ENCODE measurements at regions not wholly inside any gene's neighbourhood (a gene's known extent, or its start where the extent isn't known, plus 50 kb on each side); places are given as distances from the start of the nearest gene placed in this dataset.

DNA sequence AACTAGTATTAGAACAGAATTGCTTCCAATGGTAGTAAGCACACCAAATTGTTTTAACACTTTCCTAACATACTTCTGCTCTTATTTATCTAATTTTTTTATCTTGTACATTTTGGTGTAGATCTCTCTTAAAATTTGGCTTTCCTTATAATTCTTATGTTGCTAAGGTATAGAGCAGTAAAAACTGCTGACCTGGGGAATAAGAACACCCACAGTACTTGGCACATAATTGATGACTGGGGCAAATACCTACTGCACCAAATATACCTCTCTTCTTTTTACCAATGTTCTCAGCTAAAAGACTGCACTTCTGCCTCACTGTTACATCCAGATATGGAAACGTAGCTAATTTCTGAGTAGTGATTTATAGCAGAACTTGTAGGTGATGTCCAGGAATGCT is 642.2 kb downstream of the LIG4 start:
- no peak for DNase-seq (ENCODE audit: low read depth)

DNA sequence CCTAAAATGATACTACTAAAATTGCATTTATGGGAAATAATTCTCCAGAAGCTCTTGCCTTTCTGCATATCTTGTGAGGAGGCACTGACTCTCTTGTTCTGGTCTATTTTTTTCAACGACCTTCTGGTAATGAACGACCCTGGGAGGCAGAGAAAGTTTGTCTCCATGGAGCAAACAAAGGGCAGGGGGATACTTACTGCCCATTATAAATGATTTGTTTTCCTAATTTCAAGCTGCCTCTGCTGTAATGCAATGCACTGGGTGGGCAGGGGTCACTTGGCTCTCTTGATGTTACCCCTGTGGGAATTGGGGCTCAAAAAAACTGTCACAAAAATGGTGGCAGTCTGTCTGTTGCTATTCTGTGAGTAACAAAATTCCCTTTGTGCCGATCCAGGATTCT is 643.2 kb downstream of the LIG4 start:
- DNase-seq (ENCODE audit: low read depth) = no peak

DNA sequence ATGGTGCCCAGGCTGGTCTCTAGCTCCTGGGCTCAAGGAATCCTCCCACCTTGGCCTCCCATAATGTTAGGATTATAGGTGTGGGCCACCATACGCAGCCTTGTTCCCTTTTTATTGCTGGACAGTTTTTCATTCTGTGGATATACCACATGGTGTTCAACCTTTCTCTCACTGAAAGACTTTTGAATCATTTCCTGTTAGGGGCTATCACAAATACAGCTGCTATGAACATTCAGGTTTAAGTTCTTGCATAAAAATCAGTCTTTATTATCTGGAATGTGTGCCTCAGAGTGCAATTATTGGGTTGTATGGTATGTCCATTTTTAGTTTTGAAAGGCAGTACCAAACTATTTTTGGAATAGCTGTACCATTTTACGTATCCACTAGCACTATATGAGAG is 647.2 kb downstream of the LIG4 start:
- DNase-seq (ENCODE audit: low read depth) = no peak

DNA sequence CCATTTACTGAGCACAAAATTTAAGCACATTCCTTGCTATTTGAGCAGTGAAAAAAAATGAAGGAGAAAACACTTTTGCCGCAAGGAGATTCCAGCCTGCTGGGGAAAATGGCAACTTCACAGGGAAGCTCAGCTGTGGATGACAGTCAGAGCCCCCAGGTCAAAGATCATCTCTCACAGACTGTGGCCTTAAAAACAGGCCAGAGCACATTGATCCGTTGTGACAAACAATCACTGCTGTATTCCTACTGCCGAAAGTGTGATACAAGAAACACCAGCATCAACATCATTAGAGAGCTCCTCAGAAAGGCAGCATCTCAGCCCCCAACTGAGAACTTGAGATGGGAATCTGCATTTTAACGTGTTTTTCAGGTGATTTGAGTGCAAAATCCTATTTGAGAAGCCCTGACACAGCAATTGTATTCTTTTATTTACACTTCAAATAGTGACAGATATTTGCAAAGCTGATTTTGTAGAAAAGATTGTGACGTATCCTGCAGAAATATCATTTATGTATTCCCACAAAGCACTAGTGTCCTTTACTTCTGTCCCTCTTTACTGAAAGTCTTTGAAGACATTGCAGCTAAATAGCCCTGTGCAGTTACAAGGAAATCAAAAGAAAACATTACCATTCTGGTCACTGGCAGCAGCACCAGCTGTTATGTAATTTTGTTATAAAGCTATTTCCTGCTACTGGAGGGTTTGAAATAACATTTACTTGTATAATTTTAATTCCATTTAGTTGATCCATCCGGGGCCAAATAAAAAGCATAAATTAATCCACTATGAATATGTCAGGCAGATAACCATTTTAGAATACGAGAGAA is 652.0 kb downstream of the LIG4 start:
- no peak for DNase-seq (ENCODE audit: low read depth)

DNA sequence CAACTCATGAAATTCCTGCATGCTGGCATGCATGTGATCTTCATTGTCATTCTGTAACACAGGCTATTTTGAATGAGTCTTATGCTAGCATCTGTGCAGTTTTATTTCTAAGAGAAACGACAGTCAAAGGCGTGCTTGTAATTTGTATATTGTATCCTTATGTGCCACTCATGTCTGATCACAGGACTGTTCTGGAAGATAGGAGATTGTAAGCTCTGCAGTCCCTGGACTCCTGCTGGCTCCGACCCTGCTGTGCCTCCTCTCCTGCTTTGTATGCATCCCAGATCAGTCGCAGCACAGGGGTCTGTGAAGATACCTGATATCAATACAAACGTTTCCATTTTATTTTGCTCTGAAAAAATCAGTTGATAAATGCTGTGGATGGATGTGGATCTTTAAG is 653.1 kb downstream of the LIG4 start:
- DNase-seq (ENCODE audit: low read depth) = no peak

DNA sequence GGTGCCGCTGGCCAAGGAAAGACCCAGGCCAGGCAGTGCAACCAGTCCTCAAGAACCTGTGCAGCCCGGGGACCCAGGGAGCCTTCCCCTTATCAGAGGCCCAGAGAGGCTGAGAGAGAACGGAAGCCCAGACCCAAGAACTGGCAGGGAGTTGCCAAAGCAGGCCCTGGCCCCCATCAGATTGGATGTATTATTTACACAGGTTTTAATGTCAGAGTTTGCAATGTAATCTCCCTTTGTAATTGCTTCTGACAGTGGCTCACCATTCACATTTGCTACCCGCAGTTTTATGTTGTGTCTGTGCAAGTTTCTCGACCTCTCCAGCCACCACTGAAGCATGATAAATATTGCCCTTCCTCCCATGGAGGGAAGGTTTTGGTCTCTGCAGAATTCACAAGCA is 660.9 kb downstream of the LIG4 start:
- DNase-seq (ENCODE audit: low read depth) = no peak

DNA sequence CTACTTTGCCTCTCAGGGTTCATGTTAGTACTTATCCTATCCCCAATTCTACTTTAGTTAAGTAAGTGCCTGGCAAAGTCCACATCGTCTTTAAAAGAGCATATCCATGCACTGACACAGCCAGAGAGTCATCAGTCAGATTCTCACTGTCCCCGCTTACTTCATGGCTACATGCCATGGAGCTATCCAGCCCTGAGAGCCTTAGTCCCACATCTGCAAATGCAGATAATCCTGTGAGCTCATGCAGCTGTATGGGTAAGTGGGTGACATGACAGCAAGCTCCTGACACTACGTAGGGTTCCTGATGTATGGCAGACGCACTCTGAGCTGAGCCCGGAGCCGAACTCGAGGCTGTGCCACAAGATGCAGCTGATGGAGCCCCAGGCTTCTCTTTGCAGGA is 661.5 kb downstream of the LIG4 start:
- peak; percentile 40 for DNase-seq (ENCODE audit: low read depth)

DNA sequence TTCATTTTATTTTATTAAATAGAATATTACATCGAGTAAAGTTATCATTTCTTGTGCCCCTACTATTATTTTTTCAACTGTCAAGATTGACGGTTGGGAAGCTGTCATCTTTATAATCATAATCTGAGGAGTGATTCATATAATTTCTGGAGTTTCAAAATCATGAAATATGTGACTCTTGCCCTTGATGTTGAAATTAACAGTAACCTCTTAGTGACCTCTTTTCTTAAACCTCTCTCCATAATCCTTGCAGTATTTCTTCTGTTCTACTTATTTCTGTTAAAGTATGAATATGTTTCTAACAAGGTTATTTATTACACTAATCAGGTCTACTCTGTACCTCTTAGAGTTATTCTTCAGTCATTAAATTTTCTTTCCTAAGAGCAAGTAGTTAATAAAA is 663.8 kb downstream of the LIG4 start:
- DNase-seq (ENCODE audit: low read depth) = peak; percentile 52

DNA sequence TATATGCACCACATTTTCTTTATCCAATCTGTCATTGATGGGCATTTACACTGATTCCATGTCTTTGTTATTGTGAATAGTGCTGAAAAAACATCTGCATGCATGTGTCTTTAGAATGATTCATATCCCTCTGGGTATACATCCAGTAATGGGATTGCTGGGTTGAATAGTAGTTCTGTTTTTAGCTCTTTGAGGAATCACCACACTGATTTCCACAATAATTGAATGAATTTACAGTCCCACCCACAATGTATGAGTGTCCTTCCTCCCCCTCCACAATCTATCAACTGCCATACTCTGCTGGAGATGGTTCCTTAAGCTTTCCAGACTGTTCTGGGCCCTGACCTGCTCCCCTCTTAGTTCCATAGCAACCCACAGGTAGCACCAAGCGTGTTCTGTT is 667.0 kb downstream of the LIG4 start:
- DNase-seq (ENCODE audit: low read depth) = no peak

DNA sequence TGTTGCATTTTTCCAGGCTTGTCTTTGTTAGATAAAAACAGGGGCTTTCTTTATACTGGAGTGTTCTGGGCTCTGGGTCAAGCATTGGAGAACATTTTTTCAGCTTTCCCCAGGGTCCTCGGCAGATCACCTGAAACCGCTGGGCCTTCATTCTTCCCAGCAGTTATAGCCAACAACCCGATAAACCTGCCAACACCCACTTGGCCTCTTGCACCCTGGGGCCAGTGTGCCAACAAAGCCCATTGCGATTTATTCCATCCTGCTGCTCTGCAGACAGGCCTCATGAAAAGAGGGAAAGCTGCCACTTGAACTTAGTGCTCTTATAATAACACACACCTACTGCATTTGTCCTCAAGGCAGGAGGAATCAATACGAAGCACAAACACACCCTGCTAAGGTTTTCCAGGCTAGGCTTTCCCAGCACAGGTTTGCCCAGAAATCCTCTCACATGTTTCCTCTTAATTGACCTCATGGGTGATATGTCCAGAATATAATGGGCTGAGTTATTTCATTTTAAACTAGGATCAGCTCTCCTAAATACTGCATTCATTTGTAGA is 669.3 kb downstream of the LIG4 start:
- no peak for DNase-seq (ENCODE audit: low read depth)

DNA sequence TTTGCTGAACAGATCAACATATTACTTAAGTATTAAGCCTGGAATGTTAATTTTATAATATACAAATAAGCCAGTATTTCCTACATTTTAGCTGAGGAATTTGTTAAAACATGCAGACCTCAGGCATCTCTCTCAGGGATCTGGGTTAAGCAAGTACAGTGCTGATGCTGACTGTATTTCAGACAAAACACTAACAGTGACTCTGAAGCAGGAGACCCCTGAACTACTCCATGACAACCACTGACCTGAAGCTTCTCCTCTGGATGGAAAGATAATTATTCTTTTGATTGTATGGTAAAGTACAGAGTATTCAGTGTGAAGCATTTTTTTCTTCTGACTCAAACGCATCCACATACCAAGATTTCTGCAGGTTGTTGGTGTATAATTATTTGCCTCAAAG is 680.8 kb downstream of the LIG4 start:
- DNase-seq (ENCODE audit: low read depth) = peak; percentile 40

DNA sequence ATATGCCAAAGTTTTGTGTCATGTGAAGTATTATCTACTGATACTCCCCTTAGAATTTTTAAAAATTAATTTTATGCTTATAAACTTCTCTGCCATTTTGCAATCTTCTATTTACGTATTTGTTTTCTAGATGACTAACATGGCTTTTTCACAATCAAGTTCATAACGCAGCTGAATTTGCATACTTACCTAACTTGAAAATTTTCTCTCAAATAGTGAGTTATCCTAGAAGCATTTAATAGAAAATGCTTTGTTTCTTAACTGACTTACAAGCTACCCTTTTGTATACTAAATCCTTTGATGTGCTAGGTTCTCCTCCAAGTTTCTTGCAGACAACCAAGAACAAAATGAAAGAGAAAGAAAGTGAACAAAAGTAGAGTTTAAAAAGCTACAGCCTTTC is 683.5 kb downstream of the LIG4 start:
- no peak for DNase-seq (ENCODE audit: low read depth)

DNA sequence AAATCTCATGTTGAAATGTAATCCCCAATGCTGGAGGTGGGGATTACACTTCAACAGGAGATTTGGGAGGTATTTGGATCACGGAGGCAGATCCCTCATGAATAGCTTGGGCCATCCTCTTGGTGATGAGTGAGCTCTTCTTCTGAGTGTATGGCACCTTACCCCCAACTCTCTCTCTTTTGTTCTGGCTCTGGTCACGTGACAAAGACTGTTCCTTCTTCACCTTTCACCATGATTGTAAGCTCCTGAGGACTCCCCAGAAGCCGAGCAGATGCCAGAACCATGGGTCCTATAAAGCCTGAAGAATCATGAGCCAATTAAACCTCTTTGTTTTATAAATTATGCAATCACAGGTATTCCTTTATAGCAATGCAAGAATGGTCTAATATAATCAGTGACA is 684.2 kb downstream of the LIG4 start:
- no peak for DNase-seq (ENCODE audit: low read depth)

DNA sequence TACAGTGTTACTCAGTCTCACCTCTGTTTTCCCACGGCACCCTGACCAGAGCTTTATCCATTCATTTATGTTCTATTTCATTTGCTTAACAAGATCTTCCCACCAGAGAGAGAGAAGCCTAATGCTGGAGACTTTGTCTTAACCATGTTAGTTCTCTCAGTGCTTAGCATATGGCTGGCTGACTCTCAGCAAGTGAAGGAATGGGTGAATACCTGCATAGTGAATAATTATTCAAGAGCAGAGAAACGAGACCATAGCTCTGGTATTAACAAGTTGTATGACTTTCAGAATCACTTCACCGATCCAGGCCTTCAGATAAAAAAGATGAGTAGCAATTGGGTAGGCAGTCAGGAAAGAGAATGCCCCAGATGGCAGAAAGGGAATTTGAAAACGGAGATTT is 686.3 kb downstream of the LIG4 start:
- no peak for DNase-seq (ENCODE audit: low read depth)

DNA sequence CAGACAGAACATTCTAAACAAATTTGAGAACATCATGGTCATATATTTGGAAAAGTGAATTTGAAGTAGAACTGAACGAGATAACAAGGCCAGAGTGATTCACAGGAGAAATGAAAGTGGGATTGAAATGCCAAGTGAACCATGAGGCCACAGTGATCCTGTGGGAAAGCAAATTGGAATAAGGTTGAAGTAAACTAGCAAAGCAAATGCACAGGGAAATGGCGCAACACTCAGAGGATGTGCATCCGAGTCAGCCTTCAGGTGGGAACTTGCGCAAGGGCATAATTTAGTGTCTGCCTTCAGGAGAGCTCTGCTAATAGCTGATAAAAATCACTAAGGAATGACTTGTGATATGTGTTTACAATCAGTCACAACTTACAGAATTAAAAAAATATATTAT is 696.6 kb downstream of the LIG4 start:
- peak; percentile 9 for DNase-seq (ENCODE audit: low read depth)

DNA sequence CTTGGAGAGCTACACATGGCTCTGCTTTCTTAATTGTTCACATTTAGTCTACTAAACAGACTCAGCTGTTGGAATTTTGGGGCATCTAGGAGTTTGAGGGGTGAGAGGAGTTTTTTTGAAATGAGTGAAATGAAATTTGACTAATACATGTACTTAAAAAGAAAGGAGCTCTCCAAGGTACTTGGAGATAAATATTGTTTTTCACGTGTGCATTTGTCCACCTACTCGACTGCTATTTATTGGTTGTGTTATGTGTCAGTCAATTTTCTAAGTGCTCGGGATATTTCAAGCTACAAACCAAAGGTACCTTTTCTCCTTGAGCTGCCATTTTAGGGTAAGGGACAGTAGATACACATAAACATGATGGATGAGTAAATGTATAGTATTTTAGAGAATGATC is 697.0 kb downstream of the LIG4 start:
- DNase-seq (ENCODE audit: low read depth) = peak; percentile 38

DNA sequence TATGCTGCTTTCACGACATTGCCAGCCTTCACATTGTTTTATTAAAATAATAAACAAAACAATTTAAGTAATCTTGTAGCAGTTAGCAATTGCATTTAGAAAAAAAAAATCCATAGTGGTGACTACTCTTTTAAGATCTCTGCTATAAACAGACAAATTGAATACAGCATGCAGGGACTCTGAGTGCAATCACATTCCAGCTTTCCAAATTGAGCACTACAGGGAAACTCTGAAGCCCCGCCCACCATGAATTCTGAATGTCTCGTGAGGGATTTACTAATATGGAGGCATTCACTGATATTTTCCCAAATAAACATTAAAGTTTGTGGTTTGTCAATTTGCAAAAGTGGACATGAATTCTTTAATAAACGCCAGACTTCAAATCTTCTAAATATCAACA is 698.8 kb downstream of the LIG4 start:
- no peak for DNase-seq (ENCODE audit: low read depth)

DNA sequence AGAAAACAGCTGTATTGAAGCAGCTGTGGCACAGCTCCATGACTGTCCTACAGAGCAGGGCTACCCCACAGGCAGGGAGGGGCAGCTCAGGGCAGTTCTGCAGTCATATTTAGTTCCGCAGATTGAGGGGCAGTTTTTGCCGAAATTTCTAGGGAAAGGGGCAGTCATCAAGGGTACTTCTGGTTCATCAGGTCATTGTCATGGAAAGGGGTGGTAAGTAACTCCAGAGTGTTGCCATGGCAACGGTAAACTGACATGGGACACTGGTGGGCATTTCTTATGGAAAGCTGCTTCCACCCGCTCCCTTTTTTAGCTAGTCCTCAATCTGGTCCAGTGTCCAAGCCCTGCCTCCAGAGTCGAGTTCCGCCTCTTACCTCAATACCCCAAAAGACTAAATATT is 702.8 kb downstream of the LIG4 start:
- DNase-seq (ENCODE audit: low read depth) = no peak

DNA sequence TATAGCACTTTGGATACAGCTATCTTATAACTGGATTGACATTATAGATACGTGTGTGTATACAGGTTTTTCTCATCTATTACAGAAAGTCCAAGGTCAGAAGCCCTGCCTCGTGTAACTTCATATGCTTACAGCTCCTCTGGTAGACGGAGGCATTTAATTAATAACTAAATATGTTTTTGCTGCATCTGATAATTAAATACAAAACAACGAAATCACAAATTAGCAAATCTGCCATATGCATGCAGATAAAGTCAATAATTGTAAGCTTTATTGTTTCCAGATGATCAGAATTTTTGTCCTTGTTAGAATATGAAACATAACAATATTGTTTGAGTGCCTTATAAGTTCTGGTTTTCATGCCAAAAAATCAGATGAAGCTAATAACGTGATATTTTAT is 717.7 kb downstream of the LIG4 start:
- DNase-seq (ENCODE audit: low read depth) = no peak

DNA sequence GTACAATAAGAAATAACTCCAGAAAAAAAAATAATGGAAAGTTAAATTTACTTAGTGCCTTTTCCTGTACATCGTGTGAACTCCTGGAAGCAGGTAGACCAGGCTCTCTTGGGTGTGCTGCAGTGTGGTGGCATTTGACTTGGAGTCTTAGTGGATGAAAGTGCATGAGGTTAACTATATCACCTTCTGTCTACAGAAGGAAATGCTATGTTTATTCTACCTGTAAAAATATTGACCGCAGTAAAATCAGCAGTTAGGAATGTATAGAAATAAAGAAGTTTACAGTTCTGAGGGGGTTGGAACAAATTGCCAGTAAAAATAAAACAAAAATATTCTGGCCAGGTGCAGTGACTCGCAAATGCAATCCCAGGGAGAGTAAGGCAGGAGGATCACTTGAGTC is 722.1 kb downstream of the LIG4 start:
- DNase-seq (ENCODE audit: low read depth) = no peak

DNA sequence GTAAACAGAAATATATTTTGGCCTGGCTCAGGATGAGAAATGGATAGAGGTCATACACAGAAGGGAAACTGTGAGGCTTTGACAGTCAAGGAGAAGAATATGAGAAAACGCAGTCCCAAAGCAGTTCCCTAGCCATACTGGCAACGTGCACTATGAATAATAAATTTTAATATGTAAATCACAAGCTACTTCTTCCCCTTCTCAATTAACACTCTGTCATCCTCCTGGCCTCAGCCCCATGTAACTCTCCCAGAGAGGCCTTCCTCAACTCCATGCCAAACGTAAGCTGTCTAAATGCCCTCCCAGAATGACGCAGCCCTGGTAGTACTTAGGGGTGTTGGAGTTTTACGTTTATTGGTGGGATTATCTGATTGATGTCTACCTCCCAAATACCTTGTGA is 732.6 kb downstream of the LIG4 start:
- DNase-seq (ENCODE audit: low read depth) = no peak

DNA sequence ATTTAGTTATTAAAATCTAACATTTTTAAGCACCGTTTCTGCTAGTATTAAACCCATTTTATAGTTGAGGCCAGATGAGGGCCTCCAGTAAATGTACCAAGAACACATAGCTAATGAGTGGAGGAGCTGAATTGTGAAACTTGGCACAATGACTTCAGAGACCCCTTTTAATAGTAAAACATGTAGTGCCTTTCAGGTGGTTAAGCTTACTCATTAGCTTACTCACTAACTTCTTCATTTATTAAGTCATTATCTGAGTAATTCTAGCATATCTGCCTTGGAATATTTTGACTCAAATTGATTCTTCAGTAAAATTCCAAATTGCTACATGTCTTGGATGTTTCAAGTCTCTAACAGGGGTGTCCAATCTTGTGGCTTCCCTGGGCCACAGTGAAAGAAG is 735.2 kb downstream of the LIG4 start:
- DNase-seq (ENCODE audit: low read depth) = peak; percentile 20

DNA sequence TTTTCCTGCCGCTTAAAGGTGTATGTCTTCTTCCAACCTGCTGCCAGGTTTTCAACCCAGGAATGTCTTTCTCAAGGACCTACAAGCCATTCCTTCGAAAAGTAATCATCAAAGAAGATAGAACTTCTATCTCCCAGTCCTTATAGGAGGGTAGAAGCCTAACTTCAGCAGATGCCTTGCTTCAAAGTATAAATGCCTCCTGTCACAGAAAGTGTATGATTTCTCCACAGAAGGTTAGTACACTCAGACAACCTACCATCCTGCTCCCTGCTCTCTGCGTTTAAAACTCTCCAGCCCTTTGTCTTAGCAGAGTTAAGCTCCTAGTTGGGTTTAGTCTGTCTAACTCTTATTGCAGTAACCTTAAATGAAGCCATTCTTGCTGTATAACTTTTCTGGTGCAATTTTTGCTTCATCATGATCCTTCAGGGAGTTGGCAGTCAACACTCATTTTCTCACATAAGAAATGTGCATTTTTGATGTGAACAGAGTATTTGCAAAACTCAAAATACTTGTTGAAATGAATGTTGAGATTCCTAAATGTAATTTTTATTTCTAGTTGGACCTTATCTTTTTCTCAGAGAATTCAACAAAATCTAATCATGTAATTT is 737.5 kb downstream of the LIG4 start:
- no peak for DNase-seq (ENCODE audit: low read depth)
